Panc1 (cell line): ENCODE measurements at regions not wholly inside any gene's neighbourhood (a gene's known extent, or its start where the extent isn't known, plus 50 kb on each side); places are given as distances from the start of the nearest gene placed in this dataset.

ENCODE experiments used
- ATAC-seq: fragments of 200-7000 bp; cut with Tn5 transposase; 2 replicates; pipeline ENCODE4 v1.9.1; 2020; ENCODE audit warnings: mild to moderate bottlenecking, moderate library complexity
- BruUV-seq: library from RNA; stranded (reverse); fragments of 400-500 nt; replicated peaks from 2 replicates; lab custom pipeline; 2021; lab: Mats Ljungman, UMichigan
- CTCF ChIA-PET: fragments of 300-600 bp; sonication (Branson Sonifier 250); formaldehyde crosslinking; loops from one replicate; lab custom pipeline; 2022; ENCODE audit warnings: antibody characterized with exemption; lab: Charles Lee
- POLR2A ChIA-PET: fragments of 300-600 bp; sonication (Branson Sonifier 250); formaldehyde crosslinking; loops from one replicate; lab custom pipeline; 2022; ENCODE audit warnings: antibody characterized with exemption; lab: Charles Lee
- DNase-seq: peaks from one replicate; pipeline ENCODE4 v3.0.0-alpha.2; 2010; ENCODE audit warnings: low read depth, low spot score
- H3K27ac ChIP-seq: 2 replicates; pipeline ENCODE4 v1.5.1; 2011; ENCODE audit warnings: mild to moderate bottlenecking, low read length, inconsistent platforms
- H3K27me3 ChIP-seq: fragments of 200-500 bp; sonication (Bioruptor generic); 2 replicates; pipeline ENCODE4 v1.6.0; 2014; ENCODE audit warnings: low read length, inconsistent platforms; ENCODE audit not compliant: control insufficient read depth, insufficient read depth
- H3K36me3 ChIP-seq: fragments of 200-500 bp; sonication (Bioruptor generic); 2 replicates; pipeline ENCODE4 v1.5.1; 2014; ENCODE audit warnings: inconsistent platforms, mild to moderate bottlenecking, low read length, moderate library complexity; ENCODE audit not compliant: control insufficient read depth, insufficient read depth
- H3K4me1 ChIP-seq: 2 replicates; pipeline ENCODE4 v1.5.1; 2011; ENCODE audit warnings: inconsistent platforms, mild to moderate bottlenecking, low read length, moderate library complexity; ENCODE audit not compliant: control insufficient read depth, insufficient read depth
- H3K4me3 ChIP-seq, 2 experiments: 2 replicates each; pipeline ENCODE4 v1.5.1; 2011 to 2012; ENCODE audit warnings: low read depth in 2 of 2, low read length in 2 of 2, mild to moderate bottlenecking in 2 of 2, inconsistent platforms in 1 of 2, moderate library complexity in 1 of 2
- H3K9me3 ChIP-seq: fragments of 200-500 bp; sonication (Bioruptor generic); 2 replicates; pipeline ENCODE4 v1.5.1; 2014; ENCODE audit warnings: low read depth, mild to moderate bottlenecking, inconsistent platforms, low read length, moderate library complexity; ENCODE audit not compliant: control insufficient read depth, insufficient read depth
- CTCF ChIP-seq: fragments of 450-650 bp; IDR thresholded peaks from 2 replicates; pipeline ENCODE4 v1.5.1; 2017; ENCODE audit warnings: mild to moderate bottlenecking
- POLR2AphosphoS5 ChIP-seq: IDR thresholded peaks from 2 replicates; pipeline ENCODE4 v1.6.1; 2012; ENCODE audit warnings: mild to moderate bottlenecking, low read depth, low read length, moderate library complexity
- REST ChIP-seq, 2 experiments: IDR thresholded peaks; 2 replicates each; pipeline ENCODE4 v1.6.1; 2011 to 2012; ENCODE audit warnings: low read depth in 2 of 2, control low read depth in 1 of 2, low read length in 1 of 2, mild to moderate bottlenecking in 1 of 2, moderate library complexity in 1 of 2; ENCODE audit not compliant: insufficient read depth in 1 of 2
- SIN3A ChIP-seq: IDR thresholded peaks from 2 replicates; pipeline ENCODE4 v1.6.1; 2012; ENCODE audit warnings: low read depth, mild to moderate bottlenecking, low read length, moderate library complexity, borderline replicate concordance; ENCODE audit not compliant: insufficient read depth
- TCF7L2 ChIP-seq: IDR thresholded peaks from 2 replicates; pipeline ENCODE4 v1.6.1; 2011; ENCODE audit warnings: mild to moderate bottlenecking, low read depth, low read length, inconsistent platforms
- in situ Hi-C: cut with HindIII; loops from 2 replicates; pipeline ENCODE4 v1.10.0; 2016; ENCODE audit warnings: low sequenced_read_pairs, low pct_unique_long_range_greater_than_20kb
- intact Hi-C: fragments of 100-400 bp; cut with micrococcal nuclease; formaldehyde crosslinking; loops from one replicate; pipeline ENCODE4 v1.10.0; 2022; ENCODE audit not compliant: unreplicated experiment

GRCh38 chr4:99712099-99712498 lies 54.5 kb upstream of the C4orf54 start:
- no peak overlapping the region for H3K27ac ChIP-seq
- POLR2A ChIA-PET = no interaction called here

GRCh38 chr4:99711657-99712056 lies 54.0 kb upstream of the C4orf54 start:
- Histone ChIP-seq H3K27me3 (no peaks in the 10 kb centered on the region; the same call in 1 of the 2 replicates), H3K4me3 (no peak overlapping the region), H3K27ac (no peak overlapping the region), H3K4me1 (no peaks in the 10 kb centered on the region), H3K9me3 (no peaks in the 10 kb centered on the region), H3K36me3 (no peaks in the 10 kb centered on the region)
- DNase-seq = no peak
- TF ChIP-seq REST (IDR thresholded peaks at IDR 0.05; ENCODE audit: insufficient read depth in 1 of 2, low read depth in 2 of 2, low read length in 1 of 2) = no peak
- CTCF ChIA-PET = no interaction called here
- ATAC-seq = no peak
- intact Hi-C loops (no loop called here), in situ Hi-C loops (no loop called here)
- POLR2A ChIA-PET = no interaction called here
- BruUV-seq = no TSS peak

More at GRCh38 chr4:99712099-99712498, 54.5 kb upstream of the C4orf54 start:
- no peaks in the 10 kb centered on the region; the same call in 1 of the 2 replicates for H3K27me3 ChIP-seq
- no peaks in the 10 kb centered on the region for H3K36me3 ChIP-seq
- H3K4me3 ChIP-seq = no peak overlapping the region
- no peaks in the 10 kb centered on the region for H3K9me3 ChIP-seq
- ATAC-seq (no peak), DNase-seq (no peak)
- intact Hi-C loops = no loop called here
- no peaks in the 10 kb centered on the region for H3K4me1 ChIP-seq
- in situ Hi-C loops = no loop called here
- no TSS peak for BruUV-seq
- CTCF ChIA-PET = no interaction called here
- no peak for TF ChIP-seq POLR2AphosphoS5
- no peak for TF ChIP-seq CTCF
- TF ChIP-seq TCF7L2 = no peak
- no peak for TF ChIP-seq SIN3A
- TF ChIP-seq REST (IDR thresholded peaks at IDR 0.05; ENCODE audit: insufficient read depth in 1 of 2, low read depth in 2 of 2, low read length in 1 of 2) = no peak
